Right lobe of liver (tissue), 4 donors: ENCODE measurements at regions not wholly inside any gene's neighbourhood (a gene's known extent, or its start where the extent isn't known, plus 50 kb on each side); places are given as distances from the start of the nearest gene placed in this dataset.

Source experiments
- POLR2A ChIP-seq: fragments of 450-650 bp; IDR thresholded peaks from one replicate; pipeline ENCODE4 v1.6.1; 2017; ENCODE audit warnings: antibody characterized with exemption, mild to moderate bottlenecking
- TF ChIP-seq, protein P1 (sequence below), 4 donors: fragments of 200-600 bp in 3 of 4; fragments of 450-650 bp in 1 of 4; IDR thresholded peaks; one replicate each; pipeline versions ENCODE4 v1.5.1 to v1.8.0; 2016 to 2022; ENCODE audit warnings: antibody characterized with exemption in 4 of 4, mild to moderate bottlenecking in 2 of 4
- donor health status: DM: no; HTN: no; CAD: no.
- donor health status: DM: no; HTN: no; CAD: no.
- donor health status: DM: no; HTN: yes; CAD: no.

DNA sequence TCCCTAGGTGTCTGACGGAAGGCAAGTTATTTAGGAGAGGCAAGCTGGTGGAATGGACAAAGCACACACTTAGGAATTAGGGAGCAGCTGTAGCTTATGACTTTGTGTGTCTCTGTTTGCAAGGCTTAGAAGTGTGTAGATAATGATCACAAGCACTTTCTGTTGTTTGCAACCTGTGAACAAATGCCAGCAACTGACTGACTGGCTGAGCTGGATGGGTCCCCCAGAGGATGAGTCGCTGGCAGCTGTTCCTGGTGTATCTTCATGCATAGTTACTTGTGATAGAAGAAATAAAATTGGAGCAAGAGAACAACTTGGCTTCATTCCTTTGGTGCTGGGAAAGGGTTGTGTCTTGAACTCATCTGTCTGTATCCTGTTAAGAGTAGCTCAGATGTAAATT, 64.2 kb upstream of the BEND4 start:
- TF ChIP-seq, protein P1, sequence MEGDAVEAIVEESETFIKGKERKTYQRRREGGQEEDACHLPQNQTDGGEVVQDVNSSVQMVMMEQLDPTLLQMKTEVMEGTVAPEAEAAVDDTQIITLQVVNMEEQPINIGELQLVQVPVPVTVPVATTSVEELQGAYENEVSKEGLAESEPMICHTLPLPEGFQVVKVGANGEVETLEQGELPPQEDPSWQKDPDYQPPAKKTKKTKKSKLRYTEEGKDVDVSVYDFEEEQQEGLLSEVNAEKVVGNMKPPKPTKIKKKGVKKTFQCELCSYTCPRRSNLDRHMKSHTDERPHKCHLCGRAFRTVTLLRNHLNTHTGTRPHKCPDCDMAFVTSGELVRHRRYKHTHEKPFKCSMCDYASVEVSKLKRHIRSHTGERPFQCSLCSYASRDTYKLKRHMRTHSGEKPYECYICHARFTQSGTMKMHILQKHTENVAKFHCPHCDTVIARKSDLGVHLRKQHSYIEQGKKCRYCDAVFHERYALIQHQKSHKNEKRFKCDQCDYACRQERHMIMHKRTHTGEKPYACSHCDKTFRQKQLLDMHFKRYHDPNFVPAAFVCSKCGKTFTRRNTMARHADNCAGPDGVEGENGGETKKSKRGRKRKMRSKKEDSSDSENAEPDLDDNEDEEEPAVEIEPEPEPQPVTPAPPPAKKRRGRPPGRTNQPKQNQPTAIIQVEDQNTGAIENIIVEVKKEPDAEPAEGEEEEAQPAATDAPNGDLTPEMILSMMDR (IDR thresholded peaks at IDR 0.05), result no peak
- no peak for TF ChIP-seq POLR2A
